ENCODE measurements at regions not wholly inside any gene's neighbourhood (a gene's known extent, or its start where the extent isn't known, plus 50 kb on each side); places are given as distances from the start of the nearest gene placed in this dataset.
A peak's percentile ranks its signal among the peaks of the same experiment; 100 is the strongest.

- peak overlapping the region; percentile 16; the same call in 1 of the 2 replicates for H3K4me2 ChIP-seq
- no peak overlapping the region for H3K4me3 ChIP-seq (IDR thresholded peaks at IDR 0.05; ENCODE audit: insufficient read depth, low read depth, low read length)
- H4K20me1 ChIP-seq (ENCODE audit: insufficient read depth), result no peaks in the 10 kb centered on the region
- no peaks in the 10 kb centered on the region for H3K27me3 ChIP-seq (ENCODE audit: insufficient read depth, low read depth)
- H3K9ac ChIP-seq, result no peak overlapping the region
- TF ChIP-seq CTCF (conservative IDR thresholded peaks at IDR 0.05; ENCODE audit: low read depth, low read length), result no peak
- no peak overlapping the region for H3K27ac ChIP-seq
- H3K79me2 ChIP-seq (ENCODE audit: insufficient read depth, low read depth), result no peaks in the 10 kb centered on the region
- peaks cover 3% of the 10 kb centered on the region for H3K4me1 ChIP-seq (ENCODE audit: low read depth, poor library complexity, severe bottlenecking)
- H3K36me3 ChIP-seq (ENCODE audit: insufficient read depth), result no peaks in the 10 kb centered on the region
- peak overlapping the region; percentile 36; the same call in 1 of the 2 replicates for H2AFZ ChIP-seq (ENCODE audit: low read depth)
These were observed 370.8 kb downstream of the TMEM182 start for GRCh38 chr2:103132536-103133217.

GRCh38 chr2:103135679-103136078 lies 373.8 kb downstream of the TMEM182 start:
- Histone ChIP-seq H2AFZ (ENCODE audit: low read depth) (no peak overlapping the region), H3K79me2 (ENCODE audit: insufficient read depth, low read depth) (no peaks in the 10 kb centered on the region), H3K4me1 (ENCODE audit: low read depth, poor library complexity, severe bottlenecking) (peaks cover 3% of the 10 kb centered on the region), H3K9ac (no peak overlapping the region), H3K36me3 (ENCODE audit: insufficient read depth) (no peaks in the 10 kb centered on the region), H4K20me1 (ENCODE audit: insufficient read depth) (no peaks in the 10 kb centered on the region), H3K4me2 (no peak overlapping the region), H3K4me3 (IDR thresholded peaks at IDR 0.05; ENCODE audit: insufficient read depth, low read depth, low read length) (no peak overlapping the region), H3K27ac (no peak overlapping the region), H3K27me3 (ENCODE audit: insufficient read depth, low read depth) (no peaks in the 10 kb centered on the region)
- no peak for TF ChIP-seq CTCF (conservative IDR thresholded peaks at IDR 0.05; ENCODE audit: low read depth, low read length)

GRCh38 chr2:103138123-103138901 lies 376.5 kb downstream of the TMEM182 start:
- Histone ChIP-seq H2AFZ (ENCODE audit: low read depth) (no peak overlapping the region), H4K20me1 (ENCODE audit: insufficient read depth) (no peaks in the 10 kb centered on the region), H3K4me2 (no peak overlapping the region), H3K4me1 (ENCODE audit: low read depth, poor library complexity, severe bottlenecking) (no peaks in the 10 kb centered on the region), H3K4me3 (IDR thresholded peaks at IDR 0.05; ENCODE audit: insufficient read depth, low read depth, low read length) (no peak overlapping the region), H3K9ac (no peak overlapping the region), H3K36me3 (ENCODE audit: insufficient read depth) (no peaks in the 10 kb centered on the region), H3K79me2 (ENCODE audit: insufficient read depth, low read depth) (no peaks in the 10 kb centered on the region), H3K27ac (no peak overlapping the region), H3K27me3 (ENCODE audit: insufficient read depth, low read depth) (no peaks in the 10 kb centered on the region)
- TF ChIP-seq CTCF (conservative IDR thresholded peaks at IDR 0.05; ENCODE audit: low read depth, low read length), result no peak

GRCh38 chr2:103139628-103140268 lies 377.9 kb downstream of the TMEM182 start:
- Histone ChIP-seq H3K4me1 (ENCODE audit: low read depth, poor library complexity, severe bottlenecking) (no peaks in the 10 kb centered on the region), H3K27ac (no peak overlapping the region), H3K27me3 (ENCODE audit: insufficient read depth, low read depth) (no peaks in the 10 kb centered on the region), H3K9ac (no peak overlapping the region), H3K36me3 (ENCODE audit: insufficient read depth) (no peaks in the 10 kb centered on the region), H3K4me2 (no peak overlapping the region), H4K20me1 (ENCODE audit: insufficient read depth) (no peaks in the 10 kb centered on the region), H3K4me3 (IDR thresholded peaks at IDR 0.05; ENCODE audit: insufficient read depth, low read depth, low read length) (no peak overlapping the region), H2AFZ (ENCODE audit: low read depth) (no peak overlapping the region), H3K79me2 (ENCODE audit: insufficient read depth, low read depth) (no peaks in the 10 kb centered on the region)
- TF ChIP-seq CTCF (conservative IDR thresholded peaks at IDR 0.05; ENCODE audit: low read depth, low read length), result no peak
